ENCODE measurements at regions not wholly inside any gene's neighbourhood (a gene's known extent, or its start where the extent isn't known, plus 50 kb on each side); places are given as distances from the start of the nearest gene placed in this dataset.

DNA sequence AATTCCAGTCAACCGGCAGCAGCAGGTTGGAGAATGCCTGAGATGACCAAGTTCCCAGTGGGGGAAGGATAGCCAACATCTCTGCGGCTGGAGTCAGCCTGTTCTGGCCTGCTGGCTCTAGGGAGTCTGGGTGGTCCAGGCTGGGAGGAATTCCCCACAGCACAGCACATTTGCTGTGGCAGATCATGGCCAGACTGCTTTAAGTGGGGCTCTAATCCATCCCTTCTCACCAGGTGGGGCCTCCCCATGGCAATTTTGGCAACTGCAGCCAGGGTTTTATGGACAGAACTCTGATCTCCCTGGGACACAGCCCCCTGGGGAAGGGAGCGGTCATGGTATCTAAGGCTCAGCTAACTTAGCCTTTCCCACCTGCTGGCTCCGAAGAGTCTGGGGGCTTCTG is 226.1 kb downstream of the DTWD2 start:
- TF ChIP-seq, protein P1, sequence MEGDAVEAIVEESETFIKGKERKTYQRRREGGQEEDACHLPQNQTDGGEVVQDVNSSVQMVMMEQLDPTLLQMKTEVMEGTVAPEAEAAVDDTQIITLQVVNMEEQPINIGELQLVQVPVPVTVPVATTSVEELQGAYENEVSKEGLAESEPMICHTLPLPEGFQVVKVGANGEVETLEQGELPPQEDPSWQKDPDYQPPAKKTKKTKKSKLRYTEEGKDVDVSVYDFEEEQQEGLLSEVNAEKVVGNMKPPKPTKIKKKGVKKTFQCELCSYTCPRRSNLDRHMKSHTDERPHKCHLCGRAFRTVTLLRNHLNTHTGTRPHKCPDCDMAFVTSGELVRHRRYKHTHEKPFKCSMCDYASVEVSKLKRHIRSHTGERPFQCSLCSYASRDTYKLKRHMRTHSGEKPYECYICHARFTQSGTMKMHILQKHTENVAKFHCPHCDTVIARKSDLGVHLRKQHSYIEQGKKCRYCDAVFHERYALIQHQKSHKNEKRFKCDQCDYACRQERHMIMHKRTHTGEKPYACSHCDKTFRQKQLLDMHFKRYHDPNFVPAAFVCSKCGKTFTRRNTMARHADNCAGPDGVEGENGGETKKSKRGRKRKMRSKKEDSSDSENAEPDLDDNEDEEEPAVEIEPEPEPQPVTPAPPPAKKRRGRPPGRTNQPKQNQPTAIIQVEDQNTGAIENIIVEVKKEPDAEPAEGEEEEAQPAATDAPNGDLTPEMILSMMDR (IDR thresholded peaks at IDR 0.05; ENCODE audit: extremely low read depth in 1 of 2, insufficient read depth in 1 of 2, low read depth in 1 of 2, low read length in 2 of 2), result no peak
- no peak for TF ChIP-seq POLR2AphosphoS5 (IDR thresholded peaks at IDR 0.05; ENCODE audit: insufficient read depth, low read depth, low read length)
- TF ChIP-seq GATA2 (IDR thresholded peaks at IDR 0.05; ENCODE audit: insufficient read depth, insufficient read length, low read depth, low read length), result no peak
